ENCODE measurements at regions not wholly inside any gene's neighbourhood (a gene's known extent, or its start where the extent isn't known, plus 50 kb on each side); places are given as distances from the start of the nearest gene placed in this dataset.

DNA sequence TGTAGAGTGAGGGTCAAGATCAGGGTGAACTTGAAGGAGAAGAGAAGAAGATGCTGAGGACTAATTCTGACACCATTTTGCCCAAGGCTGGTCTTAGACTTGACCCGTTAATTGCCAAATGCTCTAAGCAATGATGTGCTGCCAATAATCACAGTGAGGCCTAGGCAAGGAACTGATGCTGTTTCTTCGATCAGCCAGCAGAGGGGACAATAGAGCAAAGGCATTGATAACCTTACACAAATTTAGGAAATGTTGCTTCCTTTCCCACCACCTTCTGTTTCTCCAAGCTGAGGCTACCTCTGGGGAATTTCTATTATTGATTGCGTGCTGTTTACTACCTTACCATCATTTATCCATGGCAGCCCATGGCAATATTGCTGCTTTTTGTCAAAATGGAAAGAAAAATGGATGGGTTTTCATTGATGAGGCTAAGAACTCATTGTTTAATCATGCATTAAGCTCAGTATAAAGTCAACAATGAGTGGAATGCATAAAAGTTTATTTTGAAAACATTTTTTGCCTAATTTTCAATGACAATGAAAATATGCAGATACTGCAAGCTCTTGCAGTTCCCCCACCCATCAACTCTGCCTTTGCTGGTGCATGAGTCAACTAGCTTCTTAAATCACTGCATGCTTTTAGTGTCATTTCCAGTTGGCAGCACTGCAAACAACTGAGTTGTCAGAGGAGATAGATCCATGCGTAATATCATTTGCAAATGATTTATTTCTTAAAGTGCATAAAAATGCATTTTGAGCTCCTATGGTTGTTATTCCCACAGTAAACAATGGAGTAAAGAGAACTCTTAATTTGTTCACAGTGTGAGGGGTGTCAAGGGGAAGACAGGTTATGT, 116.4 kb upstream of the NYAP2 start:
- TF ChIP-seq, protein P1, sequence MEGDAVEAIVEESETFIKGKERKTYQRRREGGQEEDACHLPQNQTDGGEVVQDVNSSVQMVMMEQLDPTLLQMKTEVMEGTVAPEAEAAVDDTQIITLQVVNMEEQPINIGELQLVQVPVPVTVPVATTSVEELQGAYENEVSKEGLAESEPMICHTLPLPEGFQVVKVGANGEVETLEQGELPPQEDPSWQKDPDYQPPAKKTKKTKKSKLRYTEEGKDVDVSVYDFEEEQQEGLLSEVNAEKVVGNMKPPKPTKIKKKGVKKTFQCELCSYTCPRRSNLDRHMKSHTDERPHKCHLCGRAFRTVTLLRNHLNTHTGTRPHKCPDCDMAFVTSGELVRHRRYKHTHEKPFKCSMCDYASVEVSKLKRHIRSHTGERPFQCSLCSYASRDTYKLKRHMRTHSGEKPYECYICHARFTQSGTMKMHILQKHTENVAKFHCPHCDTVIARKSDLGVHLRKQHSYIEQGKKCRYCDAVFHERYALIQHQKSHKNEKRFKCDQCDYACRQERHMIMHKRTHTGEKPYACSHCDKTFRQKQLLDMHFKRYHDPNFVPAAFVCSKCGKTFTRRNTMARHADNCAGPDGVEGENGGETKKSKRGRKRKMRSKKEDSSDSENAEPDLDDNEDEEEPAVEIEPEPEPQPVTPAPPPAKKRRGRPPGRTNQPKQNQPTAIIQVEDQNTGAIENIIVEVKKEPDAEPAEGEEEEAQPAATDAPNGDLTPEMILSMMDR (IDR thresholded peaks at IDR 0.05), result peak; percentile 21 to 65 (median 48)
- no peak for TF ChIP-seq POLR2A (IDR thresholded peaks at IDR 0.05)
- TF ChIP-seq POLR2AphosphoS5 (IDR thresholded peaks at IDR 0.05), result no peak
- no peak for TF ChIP-seq EP300 (IDR thresholded peaks at IDR 0.05)

All from upper lobe of left lung (tissue), 4 donors.